HepG2 (cell line): ENCODE measurements at regions not wholly inside any gene's neighbourhood (a gene's known extent, or its start where the extent isn't known, plus 50 kb on each side); places are given as distances from the start of the nearest gene placed in this dataset.

Experiments
- BRCA1 ChIP-seq: sonication (generic); formaldehyde crosslinking; IDR thresholded peaks from 2 replicates; pipeline ENCODE4 v1.4.0; 2020; ENCODE audit warnings: missing genetic modification reagents
- GTF2F1 ChIP-seq: fragments of 150-350 bp; IDR thresholded peaks from 2 replicates; pipeline ENCODE4 v1.6.1; 2014; ENCODE audit warnings: low read length
- MLLT10 ChIP-seq: sonication (generic); formaldehyde crosslinking; IDR thresholded peaks from 2 replicates; pipeline ENCODE4 v1.4.0; 2020; ENCODE audit warnings: missing genetic modification reagents
- RBFOX2 ChIP-seq: fragments of 200-400 bp; formaldehyde crosslinking; IDR thresholded peaks from 2 replicates; pipeline ENCODE4 v1.6.1; 2017; ENCODE audit warnings: low read depth, mild to moderate bottlenecking, low read length
- YY1 ChIP-seq: IDR thresholded peaks from 2 replicates; pipeline ENCODE4 v1.6.1; 2011; ENCODE audit warnings: low read length, low read depth, moderate library complexity, mild to moderate bottlenecking; ENCODE audit not compliant: insufficient read depth, insufficient replicate concordance
- ZNF343 ChIP-seq: sonication (generic); formaldehyde crosslinking; IDR thresholded peaks from 2 replicates; pipeline ENCODE4 v1.4.0; 2020; ENCODE audit warnings: mild to moderate bottlenecking, missing genetic modification reagents
- ZNF678 ChIP-seq: sonication (generic); formaldehyde crosslinking; IDR thresholded peaks from 2 replicates; pipeline ENCODE4 v1.4.0; 2020; ENCODE audit warnings: mild to moderate bottlenecking, missing genetic modification reagents
- ZNF780A ChIP-seq: sonication (generic); formaldehyde crosslinking; IDR thresholded peaks from 2 replicates; pipeline ENCODE4 v1.8.0; 2022; ENCODE audit warnings: mild to moderate bottlenecking, missing genetic modification reagents, moderate library complexity
- TF ChIP-seq, protein P1 (sequence below): sonication (generic); formaldehyde crosslinking; IDR thresholded peaks from 2 replicates; pipeline ENCODE4 v1.5.0; 2020; ENCODE audit warnings: mild to moderate bottlenecking, missing genetic modification reagents, moderate library complexity
- TF ChIP-seq, protein P2 (sequence below): sonication (generic); formaldehyde crosslinking; IDR thresholded peaks from 2 replicates; pipeline ENCODE4 v1.4.0; 2020; ENCODE audit warnings: missing genetic modification reagents, mild to moderate bottlenecking, borderline replicate concordance

DNA sequence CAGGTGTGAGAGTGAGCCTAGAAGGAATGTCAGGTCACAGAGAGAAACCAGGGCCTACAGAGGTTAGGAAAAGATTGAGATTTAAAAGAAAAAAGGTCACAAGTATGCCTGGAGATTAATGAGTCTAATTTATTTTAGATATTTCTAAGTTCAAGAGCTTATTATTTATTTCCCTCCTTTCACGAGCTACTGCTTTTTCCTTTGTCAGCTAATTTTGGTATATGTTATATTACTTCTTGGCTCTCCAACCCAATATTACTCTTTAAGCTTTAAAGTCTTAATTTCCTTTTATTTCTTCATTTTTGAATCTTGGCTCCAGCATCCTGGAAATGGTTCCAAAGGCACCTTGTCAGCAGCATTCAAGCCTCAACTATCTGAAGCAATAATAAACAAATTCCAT, 109.5 kb upstream of the MIS18BP1 start:
- TF ChIP-seq ZNF343 (no peak), MLLT10 (CRISPR knock-in tag) (no peak), ZNF678 (CRISPR knock-in tag) (no peak), GTF2F1 (no peak), YY1 (no peak), ZNF780A (CRISPR knock-in tag) (no peak), RBFOX2 (no peak), BRCA1 (CRISPR knock-in tag) (no peak)
- TF ChIP-seq, protein P1, sequence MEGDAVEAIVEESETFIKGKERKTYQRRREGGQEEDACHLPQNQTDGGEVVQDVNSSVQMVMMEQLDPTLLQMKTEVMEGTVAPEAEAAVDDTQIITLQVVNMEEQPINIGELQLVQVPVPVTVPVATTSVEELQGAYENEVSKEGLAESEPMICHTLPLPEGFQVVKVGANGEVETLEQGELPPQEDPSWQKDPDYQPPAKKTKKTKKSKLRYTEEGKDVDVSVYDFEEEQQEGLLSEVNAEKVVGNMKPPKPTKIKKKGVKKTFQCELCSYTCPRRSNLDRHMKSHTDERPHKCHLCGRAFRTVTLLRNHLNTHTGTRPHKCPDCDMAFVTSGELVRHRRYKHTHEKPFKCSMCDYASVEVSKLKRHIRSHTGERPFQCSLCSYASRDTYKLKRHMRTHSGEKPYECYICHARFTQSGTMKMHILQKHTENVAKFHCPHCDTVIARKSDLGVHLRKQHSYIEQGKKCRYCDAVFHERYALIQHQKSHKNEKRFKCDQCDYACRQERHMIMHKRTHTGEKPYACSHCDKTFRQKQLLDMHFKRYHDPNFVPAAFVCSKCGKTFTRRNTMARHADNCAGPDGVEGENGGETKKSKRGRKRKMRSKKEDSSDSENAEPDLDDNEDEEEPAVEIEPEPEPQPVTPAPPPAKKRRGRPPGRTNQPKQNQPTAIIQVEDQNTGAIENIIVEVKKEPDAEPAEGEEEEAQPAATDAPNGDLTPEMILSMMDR (CRISPR knock-in tag): no peak
- TF ChIP-seq, protein P2, sequence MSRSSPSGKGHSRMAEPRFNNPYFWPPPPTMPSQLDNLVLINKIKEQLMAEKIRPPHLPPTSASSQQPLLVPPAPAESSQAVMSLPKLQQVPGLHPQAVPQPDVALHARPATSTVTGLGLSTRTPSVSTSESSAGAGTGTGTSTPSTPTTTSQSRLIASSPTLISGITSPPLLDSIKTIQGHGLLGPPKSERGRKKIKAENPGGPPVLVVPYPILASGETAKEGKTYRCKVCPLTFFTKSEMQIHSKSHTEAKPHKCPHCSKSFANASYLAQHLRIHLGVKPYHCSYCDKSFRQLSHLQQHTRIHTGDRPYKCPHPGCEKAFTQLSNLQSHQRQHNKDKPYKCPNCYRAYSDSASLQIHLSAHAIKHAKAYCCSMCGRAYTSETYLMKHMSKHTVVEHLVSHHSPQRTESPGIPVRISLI (CRISPR knock-in tag): no peak
